Breast epithelium (tissue), 4 donors: ENCODE measurements at regions not wholly inside any gene's neighbourhood (a gene's known extent, or its start where the extent isn't known, plus 50 kb on each side); places are given as distances from the start of the nearest gene placed in this dataset.

Experiments used
- DNase-seq, 2 donors: peaks; one replicate each; pipeline ENCODE4 v3.0.0-alpha.2; 2019; ENCODE audit warnings: low spot score in 2 of 2
- H3K27ac ChIP-seq, 2 donors: fragments of 200-600 bp; sonication (generic) in 1 of 2; one replicate each; pipeline ENCODE4 v1.5.1; 2016 to 2019; ENCODE audit warnings: mild to moderate bottlenecking in 1 of 2
- H3K27me3 ChIP-seq, 2 donors: fragments of 200-600 bp; sonication (generic) in 1 of 2; one replicate each; pipeline versions ENCODE4 v1.5.1 to v1.6.0; 2017 to 2019; ENCODE audit warnings: control low read depth in 1 of 2, mild to moderate bottlenecking in 1 of 2
- H3K36me3 ChIP-seq: fragments of 200-600 bp; one replicate; pipeline ENCODE4 v1.5.1; 2019
- H3K4me1 ChIP-seq, 2 donors: fragments of 200-600 bp; sonication (generic); one replicate each; pipeline ENCODE4 v1.5.1; 2016 to 2019; ENCODE audit warnings: control low read depth in 1 of 2
- H3K4me3 ChIP-seq, 3 donors: fragments of 200-600 bp; sonication (generic); 1 replicate in 2 of 3; 2 replicates in 1 of 3; pipeline ENCODE4 v1.5.1; 2016 to 2019; ENCODE audit warnings: mild to moderate bottlenecking in 3 of 3, moderate library complexity in 2 of 3
- H3K9me3 ChIP-seq, 2 donors: fragments of 200-600 bp; sonication (generic) in 1 of 2; one replicate each; pipeline ENCODE4 v1.5.1; 2016 to 2019; ENCODE audit warnings: control low read depth in 1 of 2
- CTCF ChIP-seq, 3 donors: fragments of 450-650 bp; IDR thresholded peaks; one replicate each; pipeline ENCODE4 v1.5.1; 2016 to 2017; ENCODE audit warnings: antibody characterized with exemption in 3 of 3, mild to moderate bottlenecking in 3 of 3, moderate library complexity in 3 of 3
- POLR2A ChIP-seq: fragments of 450-650 bp; IDR thresholded peaks from one replicate; pipeline ENCODE4 v1.6.1; 2016; ENCODE audit warnings: antibody characterized with exemption, mild to moderate bottlenecking, moderate library complexity
- POLR2AphosphoS5 ChIP-seq, 3 donors: sonication (generic); formaldehyde crosslinking; IDR thresholded peaks; one replicate each; pipeline ENCODE4 v1.6.1; 2017; ENCODE audit warnings: antibody characterized with exemption in 3 of 3
- intact Hi-C: fragments of 100-400 bp; cut with DNase I; formaldehyde crosslinking; loops from one replicate; pipeline ENCODE4 v1.15.1; 2023; ENCODE audit warnings: low total_unique reads

GRCh38 chr4:81751531-81752289 lies 280.0 kb upstream of the RASGEF1B start:
- H3K27ac ChIP-seq: no peak overlapping the region
- intact Hi-C loops: no loop called here

GRCh38 chr4:81747242-81747930 lies 275.7 kb upstream of the RASGEF1B start:
- H3K27ac ChIP-seq: no peak overlapping the region
- intact Hi-C loops: no loop called here
- H3K9me3 ChIP-seq: no peaks in the 10 kb centered on the region

More at GRCh38 chr4:81751531-81752289, 280.0 kb upstream of the RASGEF1B start:
- no peak for DNase-seq
- Histone ChIP-seq H3K27me3 (no peaks in the 10 kb centered on the region), H3K9me3 (no peaks in the 10 kb centered on the region), H3K4me3 (no peak overlapping the region), H3K36me3 (no peaks in the 10 kb centered on the region), H3K4me1 (no peaks in the 10 kb centered on the region)
- TF ChIP-seq POLR2A (no peak), CTCF (IDR thresholded peaks at IDR 0.05) (no peak), POLR2AphosphoS5 (IDR thresholded peaks at IDR 0.05) (no peak)

GRCh38 chr4:81746773-81747172 lies 275.1 kb upstream of the RASGEF1B start:
- H3K4me3 ChIP-seq: no peak overlapping the region
- no peak overlapping the region for H3K27ac ChIP-seq

More at GRCh38 chr4:81747242-81747930, 275.7 kb upstream of the RASGEF1B start:
- TF ChIP-seq POLR2A: no peak
- TF ChIP-seq CTCF (IDR thresholded peaks at IDR 0.05): no peak
- TF ChIP-seq POLR2AphosphoS5 (IDR thresholded peaks at IDR 0.05): no peak
- H3K4me3 ChIP-seq: no peak overlapping the region
- H3K36me3 ChIP-seq: no peaks in the 10 kb centered on the region
- no peaks in the 10 kb centered on the region for H3K27me3 ChIP-seq
- no peaks in the 10 kb centered on the region for H3K4me1 ChIP-seq
- no peak for DNase-seq

GRCh38 chr4:81746071-81746470 lies 274.4 kb upstream of the RASGEF1B start:
- TF ChIP-seq POLR2AphosphoS5 (IDR thresholded peaks at IDR 0.05) (no peak), CTCF (IDR thresholded peaks at IDR 0.05) (no peak), POLR2A (no peak)
- no peaks in the 10 kb centered on the region for H3K4me1 ChIP-seq
- H3K4me3 ChIP-seq: no peak overlapping the region
- H3K27me3 ChIP-seq: no peaks in the 10 kb centered on the region
- no peak for DNase-seq
- H3K27ac ChIP-seq: no peak overlapping the region
- no peaks in the 10 kb centered on the region for H3K9me3 ChIP-seq
- H3K36me3 ChIP-seq: no peaks in the 10 kb centered on the region
- intact Hi-C loops: no loop called here

More at GRCh38 chr4:81746773-81747172, 275.1 kb upstream of the RASGEF1B start:
- Histone ChIP-seq H3K4me1 (no peaks in the 10 kb centered on the region), H3K36me3 (no peaks in the 10 kb centered on the region), H3K27me3 (no peaks in the 10 kb centered on the region), H3K9me3 (no peaks in the 10 kb centered on the region)
- no peak for DNase-seq
- TF ChIP-seq CTCF (IDR thresholded peaks at IDR 0.05) (no peak), POLR2A (no peak), POLR2AphosphoS5 (IDR thresholded peaks at IDR 0.05) (no peak)
- intact Hi-C loops: no loop called here

GRCh38 chr4:81745050-81745449 lies 273.3 kb upstream of the RASGEF1B start:
- H3K27ac ChIP-seq: no peak overlapping the region
- intact Hi-C loops: no loop called here
- TF ChIP-seq POLR2AphosphoS5 (IDR thresholded peaks at IDR 0.05) (no peak), CTCF (IDR thresholded peaks at IDR 0.05) (no peak), POLR2A (no peak)
- H3K27me3 ChIP-seq: no peaks in the 10 kb centered on the region
- no peaks in the 10 kb centered on the region for H3K36me3 ChIP-seq
- no peaks in the 10 kb centered on the region for H3K9me3 ChIP-seq
- H3K4me3 ChIP-seq: no peak overlapping the region
- DNase-seq: no peak
- H3K4me1 ChIP-seq: no peaks in the 10 kb centered on the region
